Medulla oblongata (tissue), 1 donor: ENCODE measurements at regions not wholly inside any gene's neighbourhood (a gene's known extent, or its start where the extent isn't known, plus 50 kb on each side); places are given as distances from the start of the nearest gene placed in this dataset.
A peak's percentile ranks its signal among the peaks of the same experiment; 100 is the strongest.
"Not testable (repeated sequence)": the region's sequence is repeated elsewhere in the genome, so short reads cannot be mapped to it uniquely, and the experiment has no call there.

Experiments used
- DNase-seq: peaks from one replicate; pipeline ENCODE4 v3.0.0-alpha.2; 2015; ENCODE audit errors: extremely low spot score

DNA sequence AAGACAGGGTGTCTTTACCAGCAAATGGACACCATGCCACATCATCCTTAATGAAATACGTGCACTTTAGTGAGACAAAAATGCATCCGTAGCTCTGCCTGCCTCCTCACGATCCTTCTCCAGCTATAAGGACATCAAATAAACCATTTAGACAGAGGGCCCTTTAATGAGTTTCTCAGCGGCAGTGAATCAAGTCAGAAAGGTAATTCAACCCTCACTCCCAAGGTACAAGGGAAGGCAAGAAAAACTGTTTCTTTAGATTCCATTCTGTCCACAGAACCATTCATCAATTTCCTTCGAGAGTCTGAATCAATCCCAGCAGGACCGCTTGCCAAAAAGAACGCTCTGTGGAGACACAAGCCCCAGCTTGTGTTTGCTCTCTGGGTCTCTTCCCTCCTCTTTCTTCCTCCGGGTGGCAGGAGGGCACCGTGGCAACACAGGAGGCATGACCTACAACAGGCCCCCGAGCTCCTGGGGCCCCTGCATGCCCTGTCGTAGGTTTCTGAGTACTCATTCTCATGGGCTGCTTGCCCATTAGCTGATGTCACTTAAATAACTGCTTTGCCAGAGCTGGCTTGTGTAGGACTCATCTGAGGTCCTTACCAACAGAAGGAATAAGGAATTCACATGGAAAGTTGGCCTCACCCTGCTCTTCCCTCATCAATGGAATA lies 297.8 kb upstream of the PRKCQ start:
- peak; percentile 56 for DNase-seq

- DNase-seq = no peak
Measured at GRCh38 chr10:6877336-6877721, 297.3 kb upstream of the PRKCQ start.

DNA sequence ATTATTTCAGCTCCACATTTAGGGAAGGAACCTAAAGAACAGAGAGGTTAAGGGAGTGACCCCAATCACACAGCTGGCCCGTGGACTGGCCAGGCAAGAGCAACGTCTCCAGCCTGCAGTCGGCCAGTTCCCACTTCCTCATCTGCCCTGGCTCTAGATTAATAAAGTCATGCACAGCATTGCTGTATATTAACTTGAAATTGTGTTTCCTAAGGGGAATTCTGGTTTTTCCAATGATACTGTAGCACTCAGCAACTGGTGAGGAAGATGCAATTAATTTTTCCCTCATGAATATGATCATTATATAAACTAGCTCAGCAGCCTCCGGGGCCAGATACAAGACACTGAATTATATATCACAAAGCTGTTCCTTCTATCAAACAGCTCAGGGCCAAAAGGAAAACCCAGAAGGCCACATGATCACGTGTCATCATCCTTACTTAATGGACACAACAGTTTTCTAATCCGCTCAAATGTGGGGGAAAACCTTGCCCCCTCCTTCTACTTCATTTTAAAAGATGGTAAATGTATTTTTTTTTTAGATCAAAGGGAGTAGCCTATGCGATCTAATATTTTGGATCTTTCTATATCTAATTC lies 295.3 kb upstream of the PRKCQ start:
- DNase-seq = no peak

DNA sequence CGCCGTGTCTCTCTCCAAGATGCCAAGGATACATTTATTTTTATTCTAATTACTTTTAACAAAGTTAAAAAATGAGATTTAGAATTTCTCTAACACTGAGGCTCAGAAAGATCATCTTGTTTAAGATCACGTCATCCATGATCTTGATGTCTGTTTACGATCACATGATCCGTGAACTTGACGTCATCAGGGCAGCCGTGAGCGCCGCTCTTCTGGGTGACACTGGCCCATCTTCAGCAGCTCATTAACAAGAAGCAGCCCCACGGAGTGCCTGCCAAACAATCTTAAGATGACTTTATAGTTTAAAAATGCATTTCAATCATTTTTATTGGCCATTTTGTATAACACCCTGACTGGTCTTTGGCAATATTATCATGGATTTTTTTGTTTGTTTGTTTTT lies 291.1 kb upstream of the PRKCQ start:
- no peak for DNase-seq

- DNase-seq = no peak
Measured at GRCh38 chr10:6868036-6868725, 288.1 kb upstream of the PRKCQ start.

GRCh38 chr10:6866757-6867156 lies 286.7 kb upstream of the PRKCQ start:
- no peak for DNase-seq

- no peak for DNase-seq
Measured at GRCh38 chr10:6864142-6864541, 284.1 kb upstream of the PRKCQ start.

DNA sequence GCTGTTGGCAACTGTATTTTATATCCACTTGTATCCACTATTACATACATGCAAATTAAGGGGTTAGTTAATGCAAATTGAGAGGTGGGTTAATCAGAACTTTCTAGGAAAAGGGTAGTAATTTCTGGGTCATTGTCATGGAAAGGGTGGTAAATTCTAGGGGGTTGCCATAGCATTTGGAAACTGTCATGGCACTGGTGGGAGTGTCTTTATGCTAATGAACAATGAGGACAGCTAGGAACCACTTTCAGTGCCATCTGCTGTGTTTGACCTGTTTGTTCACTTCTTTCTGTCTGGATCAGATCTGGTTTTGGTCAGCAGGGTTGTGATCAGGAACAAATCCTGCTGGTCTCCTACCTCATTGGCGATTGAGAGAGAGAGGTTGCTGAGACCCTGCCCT lies 283.3 kb upstream of the PRKCQ start:
- DNase-seq = no peak

GRCh38 chr10:6850452-6850851 lies 270.4 kb upstream of the PRKCQ start:
- DNase-seq = no peak

- no peak for DNase-seq
Measured at GRCh38 chr10:6847561-6847960, 267.5 kb upstream of the PRKCQ start.

GRCh38 chr10:6843894-6844650 lies 264.0 kb upstream of the PRKCQ start:
- no peak for DNase-seq

DNA sequence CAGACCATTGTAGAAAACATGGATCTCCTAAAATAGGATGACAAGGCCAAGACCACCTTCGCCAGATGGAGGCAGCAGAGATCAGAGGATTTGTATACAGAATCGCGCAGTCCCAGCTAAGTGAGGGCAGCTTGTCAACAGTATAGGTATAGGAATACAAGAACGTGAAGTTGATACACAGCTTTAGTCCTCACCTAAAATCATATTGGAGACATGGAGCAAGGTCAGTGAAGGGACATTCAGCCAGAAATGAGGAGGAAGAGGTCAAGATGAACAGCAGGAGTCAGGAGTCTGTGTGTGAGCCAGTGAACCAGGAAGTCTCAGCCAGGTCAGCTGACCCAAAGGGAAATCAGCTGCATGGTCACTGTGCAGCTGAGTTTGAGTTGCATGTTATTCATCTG lies 263.4 kb upstream of the PRKCQ start:
- DNase-seq = peak; percentile 84

DNA sequence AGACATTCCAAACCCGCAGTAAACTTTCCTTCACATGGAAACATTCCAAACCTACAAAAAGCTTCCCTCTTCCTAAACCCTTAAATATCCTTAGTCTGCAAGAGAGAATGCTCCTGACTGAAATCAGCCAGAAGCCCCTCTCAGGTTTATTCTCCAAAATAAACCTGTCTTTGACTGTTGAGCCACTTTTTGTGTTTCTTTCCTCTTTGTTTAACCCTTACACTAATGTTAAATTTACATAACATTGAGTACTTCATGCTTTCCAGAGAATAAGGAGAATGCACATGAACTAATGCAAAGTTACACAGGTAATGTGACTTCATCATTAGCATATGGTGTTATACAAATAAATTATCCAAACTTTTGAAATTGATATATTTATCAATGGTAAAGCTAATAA lies 262.6 kb upstream of the PRKCQ start:
- DNase-seq = no peak

GRCh38 chr10:6841761-6842160 lies 261.7 kb upstream of the PRKCQ start:
- no peak for DNase-seq

DNA sequence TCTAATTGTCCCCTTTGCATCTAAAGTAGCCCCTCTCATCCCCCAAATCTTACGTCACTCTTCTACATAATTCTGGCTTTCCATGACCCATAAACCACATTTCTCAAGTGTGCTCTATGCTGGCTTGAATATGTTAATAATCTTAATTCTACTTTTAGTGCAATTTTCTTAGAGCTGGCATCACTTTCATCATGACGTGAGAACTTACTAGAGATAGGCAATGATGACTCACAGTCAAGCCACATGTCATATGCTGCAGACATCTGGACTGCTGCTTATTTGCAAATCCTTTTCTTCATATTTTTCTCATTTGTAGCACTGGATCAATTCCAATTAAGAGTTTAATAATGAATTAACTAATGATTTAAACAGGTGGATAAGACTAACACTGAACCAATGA lies 260.7 kb upstream of the PRKCQ start:
- DNase-seq = no peak

- DNase-seq = no peak
Measured at GRCh38 chr10:6840201-6840691, 260.2 kb upstream of the PRKCQ start.

GRCh38 chr10:6838118-6838517 lies 258.0 kb upstream of the PRKCQ start:
- DNase-seq = peak; percentile 27

DNA sequence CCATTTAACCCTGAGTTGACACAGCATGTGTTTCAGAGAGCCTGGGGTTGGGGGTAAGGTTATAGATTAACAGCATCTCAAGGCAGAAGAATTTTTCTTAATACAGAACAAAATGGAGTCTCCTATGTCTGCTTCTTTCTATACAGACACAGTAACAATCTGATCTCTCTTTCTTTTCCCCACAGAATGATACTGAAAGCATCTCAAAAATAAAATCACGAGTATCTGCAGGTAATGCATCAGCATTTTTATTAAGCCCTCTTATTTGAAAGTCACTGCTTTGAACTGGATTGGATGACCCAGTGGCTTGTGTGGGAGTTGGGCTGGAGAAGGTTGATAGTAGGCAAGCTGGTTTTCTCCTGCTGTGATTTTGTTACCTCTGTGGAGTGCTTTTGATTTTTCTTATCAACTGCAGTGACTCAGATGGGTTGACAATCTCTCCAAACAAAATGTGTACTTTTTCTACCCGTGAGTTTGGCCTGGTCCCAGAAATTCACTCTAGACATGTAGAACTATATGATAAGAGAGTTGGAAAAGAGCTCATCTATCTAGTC lies 253.5 kb upstream of the PRKCQ start:
- no peak for DNase-seq

GRCh38 chr10:6830981-6831380 lies 250.9 kb upstream of the PRKCQ start:
- not testable (repeated sequence) for DNase-seq

GRCh38 chr10:6824793-6825192 lies 244.7 kb upstream of the PRKCQ start:
- not testable (repeated sequence) for DNase-seq

- DNase-seq = no peak
Measured at GRCh38 chr10:6823770-6824169, 243.7 kb upstream of the PRKCQ start.

DNA sequence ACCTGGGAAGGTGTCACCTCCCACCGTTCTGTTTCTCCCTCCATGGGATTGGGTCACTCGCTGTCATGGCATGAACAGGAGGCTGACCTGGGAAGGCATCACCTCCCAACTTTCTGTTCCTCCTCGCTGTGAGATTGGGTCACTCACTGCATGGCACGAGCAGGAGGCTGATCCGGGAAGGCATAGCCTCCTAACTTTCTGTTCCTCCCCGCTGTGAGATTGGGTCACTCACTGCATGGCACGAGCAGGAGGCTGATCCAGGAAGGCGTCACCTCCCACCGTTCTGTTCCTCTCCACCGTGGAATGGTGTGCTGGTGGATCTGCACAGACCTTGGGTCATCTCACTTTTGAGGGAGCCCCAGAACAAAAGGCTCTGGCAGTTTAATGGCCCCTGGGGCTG lies 239.2 kb upstream of the PRKCQ start:
- DNase-seq = no peak
